ENCODE measurements at regions not wholly inside any gene's neighbourhood (a gene's known extent, or its start where the extent isn't known, plus 50 kb on each side); places are given as distances from the start of the nearest gene placed in this dataset.
A peak's percentile ranks its signal among the peaks of the same experiment; 100 is the strongest.

- TF ChIP-seq CTCF (IDR thresholded peaks at IDR 0.05): no peak
- H3K9me3 Mint-ChIP-seq: no peaks in the 10 kb centered on the region
- Histone ChIP-seq H3K36me3 (ENCODE audit: insufficient read depth, low read length) (no peaks in the 10 kb centered on the region), H3K4me3 (ENCODE audit: low read length) (no peak overlapping the region), H3K9me3 (ENCODE audit: control insufficient read depth in 1 of 2, insufficient read depth in 1 of 2, low read length in 2 of 2) (no peaks in the 10 kb centered on the region), H3K27me3 (ENCODE audit: control insufficient read depth in 1 of 2, insufficient read depth in 2 of 2, low read length in 2 of 2) (no peaks in the 10 kb centered on the region), H3K4me1 (ENCODE audit: insufficient read depth, low read length) (peaks cover 7% of the 10 kb centered on the region), H3K27ac (ENCODE audit: low read depth in 1 of 2, low read length in 2 of 2) (no peak overlapping the region)
- ChIA-PET CTCF (no interaction called here), POLR2A (no interaction called here)
- DNase-seq (no peak), ATAC-seq (ENCODE audit: poor library complexity) (no peak)
- peaks cover 11% of the 10 kb centered on the region for H3K4me1 Mint-ChIP-seq (ENCODE audit: low read depth)
- no peaks in the 10 kb centered on the region for H3K36me3 Mint-ChIP-seq (ENCODE audit: low read depth)
- peaks cover 6% of the 10 kb centered on the region for H3K27me3 Mint-ChIP-seq
- intact Hi-C loops (cut with DNase I, micrococcal nuclease): loop anchor here in 1 of 2 experiments (10.0 kb wide), 1 partner anchor 93 kb away; no protein-coding TSS in a partner anchor
- H3K27ac Mint-ChIP-seq: no peak overlapping the region
- no peak overlapping the region for H3K4me3 Mint-ChIP-seq
Measured at GRCh38 chr14:105971593-105972500, 445.5 kb downstream of the TMEM121 start.

GRCh38 chr14:105974902-105975301 is 448.5 kb downstream of the TMEM121 start:
- Histone ChIP-seq H3K4me3 (ENCODE audit: low read length) (no peak overlapping the region), H3K9me3 (ENCODE audit: control insufficient read depth in 1 of 2, insufficient read depth in 1 of 2, low read length in 2 of 2) (no peaks in the 10 kb centered on the region), H3K4me1 (ENCODE audit: insufficient read depth, low read length) (peaks cover 7% of the 10 kb centered on the region), H3K36me3 (ENCODE audit: insufficient read depth, low read length) (no peaks in the 10 kb centered on the region), H3K27me3 (ENCODE audit: control insufficient read depth in 1 of 2, insufficient read depth in 2 of 2, low read length in 2 of 2) (no peaks in the 10 kb centered on the region), H3K27ac (ENCODE audit: low read depth in 1 of 2, low read length in 2 of 2) (no peak overlapping the region)
- H3K27me3 Mint-ChIP-seq: peaks cover 6% of the 10 kb centered on the region
- no peak overlapping the region for H3K4me3 Mint-ChIP-seq
- ATAC-seq (ENCODE audit: poor library complexity) (peak; percentile 73), DNase-seq (peak; percentile 45 to 86 (median 60))
- peak; percentile 75 for TF ChIP-seq CTCF (IDR thresholded peaks at IDR 0.05)
- intact Hi-C loops (cut with DNase I, micrococcal nuclease): loop anchor here (1.0 to 10.0 kb wide), 4 partner anchors 31 to 90 kb away; no protein-coding TSS in a partner anchor
- peaks cover 18% of the 10 kb centered on the region for H3K4me1 Mint-ChIP-seq (ENCODE audit: low read depth)
- ChIA-PET POLR2A (interaction anchor here (0.9 kb wide), 1 partner anchor 30 kb away, joined by 5 read pairs; no protein-coding TSS in a partner anchor), CTCF (interaction anchor here (0.7 to 1.1 kb wide), 2 partner anchors 27 to 91 kb away, joined by 3 to 6 read pairs; no protein-coding TSS in a partner anchor)
- no peaks in the 10 kb centered on the region for H3K9me3 Mint-ChIP-seq
- no peaks in the 10 kb centered on the region for H3K36me3 Mint-ChIP-seq (ENCODE audit: low read depth)
- H3K27ac Mint-ChIP-seq: no peak overlapping the region

GRCh38 chr14:105978618-105979295 is 452.4 kb downstream of the TMEM121 start:
- ChIA-PET POLR2A (no interaction called here), CTCF (no interaction called here)
- H3K27me3 Mint-ChIP-seq: peaks cover 6% of the 10 kb centered on the region
- no peak overlapping the region for H3K4me3 Mint-ChIP-seq
- TF ChIP-seq CTCF (IDR thresholded peaks at IDR 0.05): no peak
- H3K4me3 ChIP-seq (ENCODE audit: low read length): no peak overlapping the region
- H3K27me3 ChIP-seq (ENCODE audit: control insufficient read depth in 1 of 2, insufficient read depth in 2 of 2, low read length in 2 of 2): no peaks in the 10 kb centered on the region
- no peak overlapping the region for H3K27ac Mint-ChIP-seq
- no peaks in the 10 kb centered on the region for H3K36me3 ChIP-seq (ENCODE audit: insufficient read depth, low read length)
- DNase-seq: no peak
- H3K4me1 Mint-ChIP-seq (ENCODE audit: low read depth): peaks cover 51% of the 10 kb centered on the region
- intact Hi-C loops (cut with DNase I, micrococcal nuclease): loop anchor here in 1 of 2 experiments (10.0 kb wide), 1 partner anchor 86 kb away; no protein-coding TSS in a partner anchor
- no peaks in the 10 kb centered on the region for H3K9me3 ChIP-seq (ENCODE audit: control insufficient read depth in 1 of 2, insufficient read depth in 1 of 2, low read length in 2 of 2)
- H3K4me1 ChIP-seq (ENCODE audit: insufficient read depth, low read length): peaks cover 30% of the 10 kb centered on the region
- H3K9me3 Mint-ChIP-seq: no peaks in the 10 kb centered on the region
- no peak for ATAC-seq (ENCODE audit: poor library complexity)
- no peaks in the 10 kb centered on the region for H3K36me3 Mint-ChIP-seq (ENCODE audit: low read depth)
- H3K27ac ChIP-seq (ENCODE audit: low read depth in 1 of 2, low read length in 2 of 2): no peak overlapping the region

Data from CD4-positive, alpha-beta T cell (primary cell).